ENCODE measurements at regions not wholly inside any gene's neighbourhood (a gene's known extent, or its start where the extent isn't known, plus 50 kb on each side); places are given as distances from the start of the nearest gene placed in this dataset.

DNA sequence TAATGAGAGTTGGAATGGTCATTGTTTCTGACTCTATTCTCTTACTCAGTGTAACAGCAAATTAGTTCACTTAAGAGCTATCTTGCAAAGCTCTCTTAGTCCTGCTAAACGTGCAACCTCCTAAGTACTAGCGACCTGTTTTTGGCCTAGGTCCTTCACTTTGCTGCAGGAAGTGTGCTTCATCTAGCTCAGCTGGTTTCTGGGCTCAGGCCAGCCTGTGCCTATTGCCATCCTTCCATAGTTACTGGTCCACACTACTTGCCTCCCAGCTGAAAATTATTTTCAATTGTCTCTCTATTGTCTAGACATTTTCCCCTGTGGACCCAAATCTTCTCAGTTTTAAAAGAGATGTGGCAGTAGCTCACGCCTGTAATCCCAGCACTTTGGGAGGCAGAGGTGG, 561.3 kb downstream of the FGF9 start:
- Mint-ChIP-seq H3K27me3 (ENCODE audit: low read depth) (no peaks in the 10 kb centered on the region), H3K9me3 (no peaks in the 10 kb centered on the region), H3K27ac (no peak overlapping the region), H3K36me3 (ENCODE audit: low read depth) (no peaks in the 10 kb centered on the region), H3K4me3 (no peak overlapping the region), H3K4me1 (peaks cover 27% of the 10 kb centered on the region)
- TF ChIP-seq, protein P1, sequence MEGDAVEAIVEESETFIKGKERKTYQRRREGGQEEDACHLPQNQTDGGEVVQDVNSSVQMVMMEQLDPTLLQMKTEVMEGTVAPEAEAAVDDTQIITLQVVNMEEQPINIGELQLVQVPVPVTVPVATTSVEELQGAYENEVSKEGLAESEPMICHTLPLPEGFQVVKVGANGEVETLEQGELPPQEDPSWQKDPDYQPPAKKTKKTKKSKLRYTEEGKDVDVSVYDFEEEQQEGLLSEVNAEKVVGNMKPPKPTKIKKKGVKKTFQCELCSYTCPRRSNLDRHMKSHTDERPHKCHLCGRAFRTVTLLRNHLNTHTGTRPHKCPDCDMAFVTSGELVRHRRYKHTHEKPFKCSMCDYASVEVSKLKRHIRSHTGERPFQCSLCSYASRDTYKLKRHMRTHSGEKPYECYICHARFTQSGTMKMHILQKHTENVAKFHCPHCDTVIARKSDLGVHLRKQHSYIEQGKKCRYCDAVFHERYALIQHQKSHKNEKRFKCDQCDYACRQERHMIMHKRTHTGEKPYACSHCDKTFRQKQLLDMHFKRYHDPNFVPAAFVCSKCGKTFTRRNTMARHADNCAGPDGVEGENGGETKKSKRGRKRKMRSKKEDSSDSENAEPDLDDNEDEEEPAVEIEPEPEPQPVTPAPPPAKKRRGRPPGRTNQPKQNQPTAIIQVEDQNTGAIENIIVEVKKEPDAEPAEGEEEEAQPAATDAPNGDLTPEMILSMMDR (IDR thresholded peaks at IDR 0.05; ENCODE audit: unreplicated experiment in 3 of 3): no peak

- TF ChIP-seq, protein P1 (IDR thresholded peaks at IDR 0.05; ENCODE audit: unreplicated experiment in 3 of 3): no peak
- Mint-ChIP-seq H3K27me3 (ENCODE audit: low read depth) (peaks cover 6% of the 10 kb centered on the region), H3K4me1 (peaks cover 27% of the 10 kb centered on the region), H3K9me3 (no peaks in the 10 kb centered on the region), H3K27ac (peak overlapping the region; percentile 59 to 86 (median 84)), H3K4me3 (no peak overlapping the region), H3K36me3 (ENCODE audit: low read depth) (no peaks in the 10 kb centered on the region)
Observed at GRCh38 chr13:22235285-22235949, 564.5 kb downstream of the FGF9 start.

DNA sequence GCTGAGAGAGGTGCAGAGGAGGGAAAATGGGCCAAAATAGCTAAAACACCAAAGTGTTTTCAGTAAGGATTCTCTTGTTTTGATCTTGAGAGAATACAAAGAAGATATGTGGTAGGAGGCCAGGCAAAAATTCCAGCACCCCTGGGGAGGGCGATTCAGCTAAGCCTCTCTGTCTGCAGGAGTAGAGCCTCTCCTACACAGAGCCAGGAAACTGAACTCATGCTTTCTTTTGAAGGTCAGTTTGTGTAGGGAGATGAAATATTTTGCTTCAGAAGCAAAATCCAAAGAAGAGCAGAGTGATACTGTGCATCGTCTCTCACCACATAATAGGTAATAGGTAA, 565.0 kb downstream of the FGF9 start:
- H3K4me1 Mint-ChIP-seq: peaks cover 32% of the 10 kb centered on the region
- H3K4me3 Mint-ChIP-seq: no peak overlapping the region
- H3K9me3 Mint-ChIP-seq: no peaks in the 10 kb centered on the region
- H3K27ac Mint-ChIP-seq: peak overlapping the region; percentile 59 to 86 (median 84)
- peaks cover 9% of the 10 kb centered on the region for H3K27me3 Mint-ChIP-seq (ENCODE audit: low read depth)
- TF ChIP-seq, protein P1 (IDR thresholded peaks at IDR 0.05; ENCODE audit: unreplicated experiment in 3 of 3): no peak
- no peaks in the 10 kb centered on the region for H3K36me3 Mint-ChIP-seq (ENCODE audit: low read depth)

DNA sequence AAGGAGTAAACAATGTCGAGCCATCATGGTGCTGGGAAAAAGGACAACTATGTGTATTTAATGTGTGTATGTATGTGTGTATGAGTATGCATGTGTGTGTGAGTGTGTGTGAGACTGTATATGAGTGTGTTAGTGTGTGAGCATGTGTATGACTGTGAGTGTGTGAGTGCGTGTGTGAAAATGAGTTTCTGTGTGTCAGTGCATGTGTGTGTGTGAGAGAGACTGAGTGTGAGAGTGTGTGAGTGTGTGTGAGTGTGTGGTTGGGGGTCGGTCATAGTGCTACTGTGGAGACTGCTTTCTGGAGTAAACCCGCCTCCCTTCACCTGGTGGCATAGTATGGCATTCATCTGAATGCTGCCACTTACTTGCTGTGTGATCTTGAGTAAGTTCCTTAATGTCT, 567.4 kb downstream of the FGF9 start:
- Mint-ChIP-seq H3K36me3 (ENCODE audit: low read depth) (no peaks in the 10 kb centered on the region), H3K27me3 (ENCODE audit: low read depth) (peaks cover 14% of the 10 kb centered on the region), H3K27ac (no peak overlapping the region), H3K9me3 (no peaks in the 10 kb centered on the region), H3K4me3 (no peak overlapping the region), H3K4me1 (peaks cover 36% of the 10 kb centered on the region)
- TF ChIP-seq, protein P1 (IDR thresholded peaks at IDR 0.05; ENCODE audit: unreplicated experiment in 3 of 3): no peak

DNA sequence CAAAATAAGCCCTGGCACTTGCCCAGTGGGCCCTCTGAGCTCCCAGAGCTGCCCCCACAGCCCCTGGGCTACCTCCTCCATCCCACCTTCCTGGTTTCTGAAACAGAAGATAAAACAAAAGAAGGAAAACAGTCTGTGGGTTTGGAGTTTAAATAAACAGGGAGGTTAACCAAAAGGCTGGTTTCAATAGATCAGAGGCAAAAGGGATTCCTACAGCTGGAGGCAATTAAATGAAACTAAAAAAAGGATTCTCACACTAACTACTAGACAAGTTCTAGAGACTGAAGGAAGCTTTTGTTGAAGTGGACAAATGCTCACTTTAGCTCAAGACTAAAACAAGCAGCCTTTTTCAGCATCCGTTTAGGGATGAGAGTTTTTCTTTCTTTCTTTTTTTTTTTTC, 569.8 kb downstream of the FGF9 start:
- TF ChIP-seq, protein P1 (IDR thresholded peaks at IDR 0.05; ENCODE audit: unreplicated experiment in 3 of 3): no peak
- Mint-ChIP-seq H3K27ac (peak overlapping the region in 2 of 3 experiments; percentile 44 to 55), H3K36me3 (ENCODE audit: low read depth) (no peaks in the 10 kb centered on the region), H3K9me3 (no peaks in the 10 kb centered on the region), H3K4me3 (no peak overlapping the region), H3K27me3 (ENCODE audit: low read depth) (peaks cover 17% of the 10 kb centered on the region), H3K4me1 (peaks cover 25% of the 10 kb centered on the region)

- Mint-ChIP-seq H3K27ac (no peak overlapping the region), H3K4me1 (peaks cover 13% of the 10 kb centered on the region), H3K36me3 (ENCODE audit: low read depth) (no peaks in the 10 kb centered on the region), H3K4me3 (no peak overlapping the region), H3K27me3 (ENCODE audit: low read depth) (peaks cover 17% of the 10 kb centered on the region), H3K9me3 (no peaks in the 10 kb centered on the region)
- TF ChIP-seq, protein P1 (IDR thresholded peaks at IDR 0.05; ENCODE audit: unreplicated experiment in 3 of 3): no peak
Observed at GRCh38 chr13:22243469-22244163, 572.7 kb downstream of the FGF9 start.

All from nephron (organoid).